ENCODE measurements at regions not wholly inside any gene's neighbourhood (a gene's known extent, or its start where the extent isn't known, plus 50 kb on each side); places are given as distances from the start of the nearest gene placed in this dataset.

- no peak for DNase-seq (ENCODE audit: low spot score in 2 of 2)
- no peak overlapping the region for H3K27ac ChIP-seq
- no peaks in the 10 kb centered on the region for H3K36me3 ChIP-seq
- intact Hi-C loops (cut with DNase I; ENCODE audit: low total_unique reads): no loop called here
- H3K4me3 ChIP-seq: no peak overlapping the region
- H3K27me3 ChIP-seq: no peaks in the 10 kb centered on the region
- H3K4me1 ChIP-seq: no peaks in the 10 kb centered on the region
- no peak for TF ChIP-seq POLR2A (IDR thresholded peaks at IDR 0.05)
- no peak for TF ChIP-seq CTCF (IDR thresholded peaks at IDR 0.05)
- TF ChIP-seq POLR2AphosphoS5 (IDR thresholded peaks at IDR 0.05): no peak
- no peaks in the 10 kb centered on the region for H3K9me3 ChIP-seq
These were observed 50.4 kb upstream of the FAM3C start for GRCh38 chr7:121446526-121446925.

All from breast epithelium (tissue), 4 donors.